WTC11 (cell line): ENCODE measurements at regions not wholly inside any gene's neighbourhood (a gene's known extent, or its start where the extent isn't known, plus 50 kb on each side); places are given as distances from the start of the nearest gene placed in this dataset.

Experiments
- ESRRA ChIP-seq: sonication (generic); formaldehyde crosslinking; IDR thresholded peaks from 2 replicates; pipeline ENCODE4 v1.8.1; 2022; ENCODE audit warnings: mild to moderate bottlenecking, missing genetic modification reagents, borderline replicate concordance
- GRHL2 ChIP-seq: fragments of 250-450 bp; sonication (Bioruptor Pico); IDR thresholded peaks from 2 replicates; pipeline ENCODE4 v1.8.0; 2022; ENCODE audit warnings: mild to moderate bottlenecking, moderate library complexity; ENCODE audit not compliant: insufficient replicate concordance, severe bottlenecking
- NR2C2 ChIP-seq: sonication (generic); formaldehyde crosslinking; IDR thresholded peaks from 2 replicates; pipeline ENCODE4 v1.8.0; 2022; ENCODE audit warnings: mild to moderate bottlenecking, missing genetic modification reagents
- RELA ChIP-seq: sonication (generic); formaldehyde crosslinking; IDR thresholded peaks from 2 replicates; pipeline ENCODE4 v1.8.1; 2022; ENCODE audit warnings: missing genetic modification reagents, mild to moderate bottlenecking, borderline replicate concordance
- SP1 ChIP-seq: sonication (generic); formaldehyde crosslinking; conservative IDR thresholded peaks from 2 replicates; pipeline ENCODE4 v1.8.1; 2022; ENCODE audit warnings: missing genetic modification reagents
- TF ChIP-seq, protein P1 (sequence below): fragments of 200-600 bp; IDR thresholded peaks from 2 replicates; pipeline ENCODE4 v1.8.0; 2022; ENCODE audit warnings: antibody characterized with exemption
- TF ChIP-seq, protein P2 (sequence below): sonication (generic); formaldehyde crosslinking; IDR thresholded peaks from 2 replicates; pipeline ENCODE4 v1.8.1; 2023; ENCODE audit warnings: mild to moderate bottlenecking, missing genetic modification reagents, moderate library complexity
- TF ChIP-seq, protein P3 (sequence below): sonication (generic); formaldehyde crosslinking; IDR thresholded peaks from 2 replicates; pipeline ENCODE4 v1.8.1; 2023; ENCODE audit warnings: mild to moderate bottlenecking, missing genetic modification reagents, borderline replicate concordance
- TF ChIP-seq, protein P4 (sequence below): sonication (generic); formaldehyde crosslinking; IDR thresholded peaks from 2 replicates; pipeline ENCODE4 v1.8.1; 2022; ENCODE audit warnings: missing genetic modification reagents, borderline replicate concordance
- TF ChIP-seq, protein P5 (sequence below): sonication (generic); formaldehyde crosslinking; IDR thresholded peaks from 2 replicates; pipeline ENCODE4 v1.8.1; 2022; ENCODE audit warnings: mild to moderate bottlenecking, missing genetic modification reagents, moderate library complexity, borderline replicate concordance

DNA sequence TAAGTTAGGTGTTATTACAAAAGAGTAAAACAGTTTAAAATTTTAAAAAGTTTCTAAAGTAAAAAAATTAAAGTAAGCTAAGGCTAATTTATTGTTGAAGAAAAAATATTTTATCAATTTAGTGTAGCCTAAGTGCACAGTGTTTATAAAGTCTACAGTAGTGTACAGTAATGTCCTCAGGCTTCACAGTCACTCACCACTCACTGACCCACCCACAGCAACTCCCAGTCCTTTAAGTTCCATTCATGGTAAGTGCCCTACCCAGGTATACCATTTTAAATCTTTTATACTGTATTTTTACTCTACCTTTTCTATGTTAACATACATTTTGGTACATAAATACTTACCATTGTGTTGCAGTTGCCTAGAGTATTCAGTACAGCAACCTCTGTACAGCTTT lies 120.3 kb upstream of the DKK2 start:
- TF ChIP-seq, protein P1, sequence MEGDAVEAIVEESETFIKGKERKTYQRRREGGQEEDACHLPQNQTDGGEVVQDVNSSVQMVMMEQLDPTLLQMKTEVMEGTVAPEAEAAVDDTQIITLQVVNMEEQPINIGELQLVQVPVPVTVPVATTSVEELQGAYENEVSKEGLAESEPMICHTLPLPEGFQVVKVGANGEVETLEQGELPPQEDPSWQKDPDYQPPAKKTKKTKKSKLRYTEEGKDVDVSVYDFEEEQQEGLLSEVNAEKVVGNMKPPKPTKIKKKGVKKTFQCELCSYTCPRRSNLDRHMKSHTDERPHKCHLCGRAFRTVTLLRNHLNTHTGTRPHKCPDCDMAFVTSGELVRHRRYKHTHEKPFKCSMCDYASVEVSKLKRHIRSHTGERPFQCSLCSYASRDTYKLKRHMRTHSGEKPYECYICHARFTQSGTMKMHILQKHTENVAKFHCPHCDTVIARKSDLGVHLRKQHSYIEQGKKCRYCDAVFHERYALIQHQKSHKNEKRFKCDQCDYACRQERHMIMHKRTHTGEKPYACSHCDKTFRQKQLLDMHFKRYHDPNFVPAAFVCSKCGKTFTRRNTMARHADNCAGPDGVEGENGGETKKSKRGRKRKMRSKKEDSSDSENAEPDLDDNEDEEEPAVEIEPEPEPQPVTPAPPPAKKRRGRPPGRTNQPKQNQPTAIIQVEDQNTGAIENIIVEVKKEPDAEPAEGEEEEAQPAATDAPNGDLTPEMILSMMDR: no peak
- TF ChIP-seq, protein P2, sequence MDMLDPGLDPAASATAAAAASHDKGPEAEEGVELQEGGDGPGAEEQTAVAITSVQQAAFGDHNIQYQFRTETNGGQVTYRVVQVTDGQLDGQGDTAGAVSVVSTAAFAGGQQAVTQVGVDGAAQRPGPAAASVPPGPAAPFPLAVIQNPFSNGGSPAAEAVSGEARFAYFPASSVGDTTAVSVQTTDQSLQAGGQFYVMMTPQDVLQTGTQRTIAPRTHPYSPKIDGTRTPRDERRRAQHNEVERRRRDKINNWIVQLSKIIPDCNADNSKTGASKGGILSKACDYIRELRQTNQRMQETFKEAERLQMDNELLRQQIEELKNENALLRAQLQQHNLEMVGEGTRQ (CRISPR knock-in tag): no peak
- TF ChIP-seq GRHL2: no peak
- TF ChIP-seq NR2C2 (CRISPR knock-in tag): no peak
- TF ChIP-seq, protein P3, sequence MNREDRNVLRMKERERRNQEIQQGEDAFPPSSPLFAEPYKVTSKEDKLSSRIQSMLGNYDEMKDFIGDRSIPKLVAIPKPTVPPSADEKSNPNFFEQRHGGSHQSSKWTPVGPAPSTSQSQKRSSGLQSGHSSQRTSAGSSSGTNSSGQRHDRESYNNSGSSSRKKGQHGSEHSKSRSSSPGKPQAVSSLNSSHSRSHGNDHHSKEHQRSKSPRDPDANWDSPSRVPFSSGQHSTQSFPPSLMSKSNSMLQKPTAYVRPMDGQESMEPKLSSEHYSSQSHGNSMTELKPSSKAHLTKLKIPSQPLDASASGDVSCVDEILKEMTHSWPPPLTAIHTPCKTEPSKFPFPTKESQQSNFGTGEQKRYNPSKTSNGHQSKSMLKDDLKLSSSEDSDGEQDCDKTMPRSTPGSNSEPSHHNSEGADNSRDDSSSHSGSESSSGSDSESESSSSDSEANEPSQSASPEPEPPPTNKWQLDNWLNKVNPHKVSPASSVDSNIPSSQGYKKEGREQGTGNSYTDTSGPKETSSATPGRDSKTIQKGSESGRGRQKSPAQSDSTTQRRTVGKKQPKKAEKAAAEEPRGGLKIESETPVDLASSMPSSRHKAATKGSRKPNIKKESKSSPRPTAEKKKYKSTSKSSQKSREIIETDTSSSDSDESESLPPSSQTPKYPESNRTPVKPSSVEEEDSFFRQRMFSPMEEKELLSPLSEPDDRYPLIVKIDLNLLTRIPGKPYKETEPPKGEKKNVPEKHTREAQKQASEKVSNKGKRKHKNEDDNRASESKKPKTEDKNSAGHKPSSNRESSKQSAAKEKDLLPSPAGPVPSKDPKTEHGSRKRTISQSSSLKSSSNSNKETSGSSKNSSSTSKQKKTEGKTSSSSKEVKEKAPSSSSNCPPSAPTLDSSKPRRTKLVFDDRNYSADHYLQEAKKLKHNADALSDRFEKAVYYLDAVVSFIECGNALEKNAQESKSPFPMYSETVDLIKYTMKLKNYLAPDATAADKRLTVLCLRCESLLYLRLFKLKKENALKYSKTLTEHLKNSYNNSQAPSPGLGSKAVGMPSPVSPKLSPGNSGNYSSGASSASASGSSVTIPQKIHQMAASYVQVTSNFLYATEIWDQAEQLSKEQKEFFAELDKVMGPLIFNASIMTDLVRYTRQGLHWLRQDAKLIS (CRISPR knock-in tag): no peak
- TF ChIP-seq RELA (CRISPR knock-in tag): no peak
- no peak for TF ChIP-seq SP1
- TF ChIP-seq ESRRA: no peak
- TF ChIP-seq, protein P4, sequence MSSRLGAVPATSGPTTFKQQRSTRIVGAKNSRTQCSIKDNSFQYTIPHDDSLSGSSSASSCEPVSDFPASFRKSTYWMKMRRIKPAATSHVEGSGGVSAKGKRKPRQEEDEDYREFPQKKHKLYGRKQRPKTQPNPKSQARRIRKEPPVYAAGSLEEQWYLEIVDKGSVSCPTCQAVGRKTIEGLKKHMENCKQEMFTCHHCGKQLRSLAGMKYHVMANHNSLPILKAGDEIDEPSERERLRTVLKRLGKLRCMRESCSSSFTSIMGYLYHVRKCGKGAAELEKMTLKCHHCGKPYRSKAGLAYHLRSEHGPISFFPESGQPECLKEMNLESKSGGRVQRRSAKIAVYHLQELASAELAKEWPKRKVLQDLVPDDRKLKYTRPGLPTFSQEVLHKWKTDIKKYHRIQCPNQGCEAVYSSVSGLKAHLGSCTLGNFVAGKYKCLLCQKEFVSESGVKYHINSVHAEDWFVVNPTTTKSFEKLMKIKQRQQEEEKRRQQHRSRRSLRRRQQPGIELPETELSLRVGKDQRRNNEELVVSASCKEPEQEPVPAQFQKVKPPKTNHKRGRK (CRISPR knock-in tag): no peak
- TF ChIP-seq, protein P5, sequence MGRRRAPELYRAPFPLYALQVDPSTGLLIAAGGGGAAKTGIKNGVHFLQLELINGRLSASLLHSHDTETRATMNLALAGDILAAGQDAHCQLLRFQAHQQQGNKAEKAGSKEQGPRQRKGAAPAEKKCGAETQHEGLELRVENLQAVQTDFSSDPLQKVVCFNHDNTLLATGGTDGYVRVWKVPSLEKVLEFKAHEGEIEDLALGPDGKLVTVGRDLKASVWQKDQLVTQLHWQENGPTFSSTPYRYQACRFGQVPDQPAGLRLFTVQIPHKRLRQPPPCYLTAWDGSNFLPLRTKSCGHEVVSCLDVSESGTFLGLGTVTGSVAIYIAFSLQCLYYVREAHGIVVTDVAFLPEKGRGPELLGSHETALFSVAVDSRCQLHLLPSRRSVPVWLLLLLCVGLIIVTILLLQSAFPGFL (CRISPR knock-in tag): no peak
